ENCODE measurements at regions not wholly inside any gene's neighbourhood (a gene's known extent, or its start where the extent isn't known, plus 50 kb on each side); places are given as distances from the start of the nearest gene placed in this dataset.
A peak's percentile ranks its signal among the peaks of the same experiment; 100 is the strongest.

GRCh38 chr20:22652681-22653588 is 68.6 kb upstream of the FOXA2 start:
- DNase-seq = no peak

GRCh38 chr20:22653658-22654642 is 69.6 kb upstream of the FOXA2 start:
- DNase-seq = no peak

- no peak for DNase-seq
Observed at GRCh38 chr20:22663528-22664025, 79.2 kb upstream of the FOXA2 start.

- no peak for DNase-seq
Observed at GRCh38 chr20:22667198-22667597, 82.8 kb upstream of the FOXA2 start.

- DNase-seq = no peak
Observed at GRCh38 chr20:22672191-22672590, 87.8 kb upstream of the FOXA2 start.

- DNase-seq = no peak
Observed at GRCh38 chr20:22673467-22673866, 89.1 kb upstream of the FOXA2 start.

GRCh38 chr20:22675341-22675740 is 91.0 kb upstream of the FOXA2 start:
- no peak for DNase-seq

GRCh38 chr20:22678678-22679077 is 94.3 kb upstream of the FOXA2 start:
- DNase-seq = no peak

- DNase-seq = no peak
Observed at GRCh38 chr20:22679197-22679596, 94.8 kb upstream of the FOXA2 start.

- no peak for DNase-seq
Observed at GRCh38 chr20:22680031-22680740, 95.8 kb upstream of the FOXA2 start.

- no peak for DNase-seq
Observed at GRCh38 chr20:22681591-22682248, 97.3 kb upstream of the FOXA2 start.

- DNase-seq = no peak
Observed at GRCh38 chr20:22682381-22682780, 98.0 kb upstream of the FOXA2 start.

GRCh38 chr20:22684072-22684762 is 99.8 kb upstream of the FOXA2 start:
- peak; percentile 63 for DNase-seq

GRCh38 chr20:22684763-22685443 is 100.5 kb upstream of the FOXA2 start:
- no peak for DNase-seq

- DNase-seq = peak; percentile 14
Observed at GRCh38 chr20:22686097-22686496, 101.7 kb upstream of the FOXA2 start.

- no peak for DNase-seq
Observed at GRCh38 chr20:22687676-22688349, 103.4 kb upstream of the FOXA2 start.

GRCh38 chr20:22688485-22688884 is 104.1 kb upstream of the FOXA2 start:
- DNase-seq = no peak

- no peak for DNase-seq
Observed at GRCh38 chr20:22689266-22689665, 104.9 kb upstream of the FOXA2 start.

- DNase-seq = no peak
Observed at GRCh38 chr20:22690000-22690399, 105.6 kb upstream of the FOXA2 start.

GRCh38 chr20:22690616-22691179 is 106.3 kb upstream of the FOXA2 start:
- no peak for DNase-seq

All from activated CD4-positive, alpha-beta T cell treated with anti-CD3 and anti-CD28 coated beads, Interleukin-2, amount 50 U/mL, for 16 hours (primary cell).